Coronary artery (tissue), 2 donors: ENCODE measurements at regions not wholly inside any gene's neighbourhood (a gene's known extent, or its start where the extent isn't known, plus 50 kb on each side); places are given as distances from the start of the nearest gene placed in this dataset.

Experiments
- DNase-seq: peaks from one replicate; pipeline ENCODE4 v3.0.0-alpha.2; 2017; ENCODE audit warnings: low spot score
- H3K27ac ChIP-seq, 2 donors: fragments of 200-600 bp; sonication (generic); one replicate each; pipeline ENCODE4 v1.5.1; 2016 to 2019
- H3K4me3 ChIP-seq: fragments of 200-600 bp; sonication (generic); 2 replicates; pipeline ENCODE4 v1.5.1; 2016; ENCODE audit warnings: mild to moderate bottlenecking, moderate library complexity
- TF ChIP-seq, protein P1 (sequence below): fragments of 200-600 bp; sonication (generic); IDR thresholded peaks from one replicate; pipeline ENCODE4 v1.5.1; 2019; ENCODE audit warnings: antibody characterized with exemption

DNA sequence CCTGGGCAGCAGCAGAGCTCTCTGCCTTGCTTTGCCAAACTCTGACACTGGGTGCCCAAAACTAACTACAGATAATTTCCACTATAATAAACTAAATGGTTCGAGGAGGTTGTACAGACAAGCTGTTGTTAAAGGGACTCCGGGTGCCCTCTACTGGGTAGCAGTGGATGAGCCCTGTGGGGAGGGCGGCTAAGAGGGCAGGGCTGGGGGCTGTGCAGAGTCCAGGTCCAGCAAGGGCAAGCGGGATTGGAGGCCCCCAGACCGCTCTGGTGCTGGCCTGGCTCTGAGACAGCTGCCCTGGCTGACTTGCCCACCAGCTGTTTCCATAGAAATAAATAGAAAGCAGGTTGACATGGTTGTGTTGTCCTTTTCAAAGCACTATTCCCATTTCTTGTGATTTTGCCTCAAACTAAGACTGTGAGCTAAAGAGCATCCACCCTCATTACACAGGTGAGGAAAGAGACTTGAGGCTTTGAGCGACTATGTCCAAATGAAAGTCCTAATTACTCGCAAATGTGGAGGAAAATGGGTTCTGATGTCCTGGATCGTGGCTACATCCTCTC lies 167.6 kb upstream of the CST7 start:
- TF ChIP-seq, protein P1, sequence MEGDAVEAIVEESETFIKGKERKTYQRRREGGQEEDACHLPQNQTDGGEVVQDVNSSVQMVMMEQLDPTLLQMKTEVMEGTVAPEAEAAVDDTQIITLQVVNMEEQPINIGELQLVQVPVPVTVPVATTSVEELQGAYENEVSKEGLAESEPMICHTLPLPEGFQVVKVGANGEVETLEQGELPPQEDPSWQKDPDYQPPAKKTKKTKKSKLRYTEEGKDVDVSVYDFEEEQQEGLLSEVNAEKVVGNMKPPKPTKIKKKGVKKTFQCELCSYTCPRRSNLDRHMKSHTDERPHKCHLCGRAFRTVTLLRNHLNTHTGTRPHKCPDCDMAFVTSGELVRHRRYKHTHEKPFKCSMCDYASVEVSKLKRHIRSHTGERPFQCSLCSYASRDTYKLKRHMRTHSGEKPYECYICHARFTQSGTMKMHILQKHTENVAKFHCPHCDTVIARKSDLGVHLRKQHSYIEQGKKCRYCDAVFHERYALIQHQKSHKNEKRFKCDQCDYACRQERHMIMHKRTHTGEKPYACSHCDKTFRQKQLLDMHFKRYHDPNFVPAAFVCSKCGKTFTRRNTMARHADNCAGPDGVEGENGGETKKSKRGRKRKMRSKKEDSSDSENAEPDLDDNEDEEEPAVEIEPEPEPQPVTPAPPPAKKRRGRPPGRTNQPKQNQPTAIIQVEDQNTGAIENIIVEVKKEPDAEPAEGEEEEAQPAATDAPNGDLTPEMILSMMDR: no peak
- no peak for DNase-seq
- no peak overlapping the region for H3K27ac ChIP-seq
- H3K4me3 ChIP-seq: no peak overlapping the region

DNA sequence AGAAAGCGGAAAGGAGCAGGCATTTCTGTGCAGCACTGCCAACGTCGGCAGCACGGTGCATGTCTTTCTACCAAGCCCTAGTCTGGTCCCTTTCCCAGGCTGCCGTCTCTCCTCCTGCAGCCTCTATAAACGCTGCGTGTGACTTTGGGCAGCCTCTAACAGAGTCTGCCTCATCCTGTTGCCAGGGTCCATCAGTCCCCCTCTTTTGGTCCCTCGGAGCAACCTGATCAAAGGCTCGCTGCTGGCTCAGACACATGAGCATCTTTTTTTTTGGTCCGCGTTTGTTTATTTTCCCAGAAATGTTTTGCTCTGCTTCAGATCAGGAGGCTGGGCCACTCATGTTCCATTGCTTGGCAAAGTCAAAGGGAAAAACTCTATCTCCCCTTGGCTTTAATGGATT lies 166.8 kb upstream of the CST7 start:
- Histone ChIP-seq H3K27ac (no peak overlapping the region), H3K4me3 (no peak overlapping the region)
- DNase-seq: no peak
- TF ChIP-seq, protein P1: no peak

- no peak overlapping the region for H3K27ac ChIP-seq
- TF ChIP-seq, protein P1: no peak
- no peak for DNase-seq
- no peak overlapping the region for H3K4me3 ChIP-seq
Measured at GRCh38 chr20:24782801-24783630, 166.1 kb upstream of the CST7 start.

DNA sequence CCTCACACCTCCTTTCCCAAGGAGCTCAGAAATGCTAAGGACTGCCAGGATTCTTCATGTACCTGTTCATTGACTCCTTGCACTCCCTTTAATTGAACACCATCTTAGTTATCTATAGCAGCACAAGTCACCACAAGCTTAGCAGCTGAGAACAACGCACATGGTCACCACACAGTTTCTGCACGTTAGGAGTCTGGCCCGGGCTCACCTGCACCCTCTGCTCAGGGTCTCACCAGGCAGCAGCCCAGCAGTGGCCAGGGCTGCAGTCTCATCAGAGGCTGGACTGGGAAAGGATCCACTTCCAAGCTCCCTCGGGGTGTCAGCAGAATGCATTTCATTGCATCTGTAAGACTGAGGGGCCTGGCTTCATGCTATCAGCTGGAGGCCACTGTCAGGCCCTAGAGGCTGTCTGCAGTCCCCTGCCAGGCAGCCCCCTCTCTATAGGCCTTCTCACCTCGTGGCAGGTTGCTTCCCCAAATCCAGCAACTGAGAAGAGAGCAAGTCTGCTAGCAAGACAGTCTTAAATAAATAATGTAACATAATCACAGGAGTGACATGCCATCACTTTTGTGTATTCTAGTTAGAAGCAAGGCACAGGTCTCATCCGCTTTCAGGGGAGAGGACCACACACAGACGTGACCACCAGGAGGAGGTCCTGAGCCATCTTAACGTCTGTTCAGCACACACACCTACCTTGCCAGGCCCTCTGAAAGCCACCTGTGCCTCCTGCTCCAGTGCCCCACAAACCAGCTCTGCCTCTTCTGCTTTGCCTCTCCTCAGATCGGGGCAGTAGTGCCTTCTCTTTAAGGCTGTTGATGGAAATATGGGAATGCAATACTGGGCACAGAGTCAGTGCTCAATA lies 165.2 kb upstream of the CST7 start:
- TF ChIP-seq, protein P1: no peak
- H3K4me3 ChIP-seq: no peak overlapping the region
- DNase-seq: no peak
- H3K27ac ChIP-seq: no peak overlapping the region

GRCh38 chr20:24784607-24785006 lies 164.5 kb upstream of the CST7 start:
- no peak for DNase-seq
- H3K4me3 ChIP-seq: no peak overlapping the region
- TF ChIP-seq, protein P1: no peak
- H3K27ac ChIP-seq: no peak overlapping the region

- TF ChIP-seq, protein P1: no peak
- Histone ChIP-seq H3K27ac (no peak overlapping the region), H3K4me3 (no peak overlapping the region)
- no peak for DNase-seq
Measured at GRCh38 chr20:24785141-24786110, 163.6 kb upstream of the CST7 start.
